Motor neuron (in vitro differentiated cells): ENCODE measurements at regions not wholly inside any gene's neighbourhood (a gene's known extent, or its start where the extent isn't known, plus 50 kb on each side); places are given as distances from the start of the nearest gene placed in this dataset.

ENCODE experiments used
- ATAC-seq, 8 experiments: fragments of 200-7000 bp; cut with Tn5 transposase; replicated peaks in 6 of 8; 2 replicates each; pipeline ENCODE4 v1.8.0; 2021; ENCODE audit warnings: mild to moderate bottlenecking in 8 of 8, moderate library complexity in 8 of 8
- H3K27ac ChIP-seq, 2 donors: fragments of 250-450 bp; sonication (Bioruptor Pico); 2 replicates each; pipeline ENCODE4 v1.9.0; 2021; ENCODE audit warnings: antibody characterized with exemption in 2 of 2, mild to moderate bottlenecking in 2 of 2, moderate library complexity in 1 of 2
- H3K4me1 ChIP-seq, 2 donors: fragments of 250-450 bp; sonication (Bioruptor Pico); replicated peaks in 1 of 2; 2 replicates each; pipeline ENCODE4 v1.6.1; 2021; ENCODE audit warnings: antibody characterized with exemption in 2 of 2, mild to moderate bottlenecking in 2 of 2, moderate library complexity in 1 of 2
- H3K4me3 ChIP-seq, 5 donors: fragments of 250-450 bp; sonication (Bioruptor Pico); 2 replicates each; pipeline ENCODE4 v1.9.0; 2021; ENCODE audit warnings: antibody characterized with exemption in 5 of 5, mild to moderate bottlenecking in 5 of 5, moderate library complexity in 4 of 5
- WGBS, 10 experiments: fragments of 450-650 bp; shearing (Covaris generic); methylation state at CpG; one replicate each; pipeline ENCODE4 v1.0.0; 2022; 5-methylcytosine and 5-hydroxymethylcytosine counted together
- in situ Hi-C, 9 experiments: fragments of 400-800 bp; cut with MboI; loops; one replicate each; pipeline ENCODE4 v1.15.0; 2021; ENCODE audit warnings: low sequenced_read_pairs in 9 of 9, low pct_unique_long_range_greater_than_20kb in 2 of 9; ENCODE audit not compliant: unreplicated experiment in 9 of 9

DNA sequence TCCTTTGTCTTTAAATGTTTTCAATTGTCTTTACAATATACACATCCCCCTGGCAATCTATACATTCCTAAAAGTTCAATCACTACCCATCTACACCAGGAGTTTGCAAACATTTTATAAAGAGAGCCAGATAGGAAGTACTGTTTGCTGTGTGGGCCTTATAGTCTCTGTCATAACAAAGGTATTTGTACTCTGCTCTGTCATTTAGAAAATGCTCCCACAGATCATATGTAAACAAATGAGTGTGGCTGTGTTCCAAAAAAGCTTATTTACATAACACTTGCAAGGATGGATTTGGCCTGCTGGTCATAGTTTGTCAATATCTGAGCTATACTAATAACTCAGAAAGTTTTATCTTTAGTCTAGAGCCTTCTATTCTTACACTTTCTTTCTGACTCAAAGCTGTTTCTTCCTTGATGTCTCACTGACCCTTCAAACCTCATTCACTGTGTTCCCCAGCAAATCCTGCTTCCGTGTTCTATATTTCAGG lies 511.9 kb downstream of the GBE1 start:
- WGBS, 10 experiments, result 45 to 100% (median 91%) methylated on average over 1 of the region's 1 CpG; no CpG with 5 or more reads in 2 of the 10 experiments
- in situ Hi-C loops, result no loop called here
- no peak overlapping the region for H3K4me3 ChIP-seq
- no peaks in the 10 kb centered on the region for H3K4me1 ChIP-seq
- H3K27ac ChIP-seq, result no peak overlapping the region
- peak in 4 of 8 experiments; percentile 27 to 86 (median 72) for ATAC-seq

- in situ Hi-C loops, result no loop called here
These were observed 515.9 kb downstream of the GBE1 start for GRCh38 chr3:81245501-81245900.

DNA sequence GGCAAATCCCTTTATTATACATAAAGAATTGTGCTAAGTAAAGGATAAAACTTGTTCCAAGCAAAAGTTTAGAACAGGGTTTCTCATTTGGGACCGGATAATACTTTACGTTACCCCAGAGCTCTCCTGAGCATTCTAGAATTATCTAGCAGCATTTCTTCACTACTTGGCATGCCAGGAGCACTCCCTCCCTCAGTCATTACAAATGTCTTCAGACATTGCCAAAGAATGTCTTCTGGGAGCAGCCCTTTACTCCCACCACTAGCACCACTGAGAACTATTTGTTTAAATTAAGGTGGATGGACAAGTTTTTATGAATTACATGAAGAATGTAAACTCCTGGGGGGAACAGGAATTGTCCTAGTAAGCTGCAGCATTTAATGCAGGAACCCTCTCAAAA lies 516.4 kb downstream of the GBE1 start:
- ATAC-seq, result no peak
- peaks cover 0 to 7% of the 10 kb centered on the region in 2 donors for H3K4me1 ChIP-seq
- in situ Hi-C loops, result no loop called here
- no peak overlapping the region for H3K4me3 ChIP-seq
- 7 to 100% (median 94%) methylated on average over 2 of the region's 2 CpGs; no CpG with 5 or more reads in 3 of the 10 experiments for WGBS, 10 experiments
- no peak overlapping the region for H3K27ac ChIP-seq

More at GRCh38 chr3:81245501-81245900, 515.9 kb downstream of the GBE1 start:
- Histone ChIP-seq H3K4me1 (peaks cover 0 to 7% of the 10 kb centered on the region in 2 donors), H3K27ac (no peak overlapping the region), H3K4me3 (no peak overlapping the region)
- whole genome bisulfite sequencing, 10 experiments, result 0 to 93% (median 82%) methylated on average over 1 to 3 of the region's 3 CpGs; no CpG with 5 or more reads in 2 of the 10 experiments
- no peak for ATAC-seq

- H3K27ac ChIP-seq, result no peak overlapping the region
- no peak for ATAC-seq
- in situ Hi-C loops, result no loop called here
- no peak overlapping the region for H3K4me3 ChIP-seq
- WGBS, 10 experiments, result 67 to 100% (median 80%) methylated on average over 1 to 3 of the region's 3 CpGs; no CpG with 5 or more reads in 5 of the 10 experiments
- H3K4me1 ChIP-seq, result peaks cover 0 to 7% of the 10 kb centered on the region in 2 donors
These were observed 517.2 kb downstream of the GBE1 start for GRCh38 chr3:81244231-81244630.

GRCh38 chr3:81242871-81243270 lies 518.6 kb downstream of the GBE1 start:
- H3K4me1 ChIP-seq, result peaks cover 0 to 10% of the 10 kb centered on the region in 2 donors
- no peak overlapping the region for H3K27ac ChIP-seq
- in situ Hi-C loops, result no loop called here
- H3K4me3 ChIP-seq, result no peak overlapping the region
- 0 to 100% (median 73%) methylated on average over 1 of the region's 1 CpG; no CpG with 5 or more reads in 1 of the 10 experiments for WGBS, 10 experiments
- peak in 3 of 8 experiments; percentile 38 to 79 (median 64) for ATAC-seq

GRCh38 chr3:81237181-81237580 lies 524.3 kb downstream of the GBE1 start:
- no peak for ATAC-seq
- 0 to 100% (median 13%) methylated on average over 1 of the region's 1 CpG; no CpG with 5 or more reads in 3 of the 10 experiments for WGBS, 10 experiments
- no peak overlapping the region for H3K4me3 ChIP-seq
- no peak overlapping the region for H3K27ac ChIP-seq
- in situ Hi-C loops, result no loop called here
- peaks cover 0 to 9% of the 10 kb centered on the region in 2 donors for H3K4me1 ChIP-seq

DNA sequence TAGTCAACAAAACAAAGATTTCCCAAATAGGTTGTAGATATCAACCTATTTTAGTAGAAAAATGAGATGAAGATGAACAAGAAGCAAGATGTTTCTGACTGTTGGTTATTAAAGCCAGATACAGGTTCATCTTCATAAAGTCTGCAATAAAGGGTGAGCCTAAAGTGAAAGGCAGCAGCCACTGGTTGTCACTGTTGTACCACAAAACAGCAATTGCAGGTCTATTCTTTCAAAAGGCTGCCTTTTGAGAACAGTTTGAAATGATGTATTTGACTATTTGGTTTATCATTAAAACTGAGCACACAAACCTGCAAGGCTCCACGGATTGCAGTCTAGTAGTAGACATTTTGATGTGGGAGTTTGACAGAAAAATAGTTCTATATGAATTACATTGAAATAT lies 543.4 kb downstream of the GBE1 start:
- Histone ChIP-seq H3K4me3 (no peak overlapping the region), H3K27ac (no peak overlapping the region), H3K4me1 (peaks cover 0 to 17% of the 10 kb centered on the region in 2 donors)
- peak in 7 of 8 experiments; percentile 18 to 79 (median 68) for ATAC-seq
- in situ Hi-C loops, result no loop called here
- WGBS, 10 experiments, result 0 to 20% (median 0%) methylated on average over 1 of the region's 1 CpG; no CpG with 5 or more reads in 3 of the 10 experiments

DNA sequence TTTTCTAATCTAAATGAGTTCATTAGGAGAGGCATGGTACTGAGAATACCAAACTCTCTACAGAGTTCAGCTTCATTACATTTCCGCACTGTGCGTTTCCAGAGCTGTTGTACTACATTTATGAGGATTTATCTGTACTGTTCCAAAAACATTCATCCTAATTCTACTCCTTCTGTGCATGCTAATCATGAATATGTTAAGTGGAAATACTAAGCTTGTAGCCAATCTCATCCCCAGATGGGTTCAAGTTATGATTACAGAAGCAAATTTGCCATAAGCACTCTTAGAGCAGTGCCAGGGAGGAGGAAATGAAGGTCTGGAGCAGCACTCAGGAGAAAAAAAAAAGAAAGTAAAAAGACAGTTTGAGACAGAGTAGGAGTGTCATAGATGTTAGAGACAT lies 544.3 kb downstream of the GBE1 start:
- WGBS, 10 experiments, result 89 to 100% (median 100%) methylated on average over 1 to 2 of the region's 2 CpGs; no CpG with 5 or more reads in 2 of the 10 experiments
- in situ Hi-C loops, result no loop called here
- no peak overlapping the region for H3K4me3 ChIP-seq

DNA sequence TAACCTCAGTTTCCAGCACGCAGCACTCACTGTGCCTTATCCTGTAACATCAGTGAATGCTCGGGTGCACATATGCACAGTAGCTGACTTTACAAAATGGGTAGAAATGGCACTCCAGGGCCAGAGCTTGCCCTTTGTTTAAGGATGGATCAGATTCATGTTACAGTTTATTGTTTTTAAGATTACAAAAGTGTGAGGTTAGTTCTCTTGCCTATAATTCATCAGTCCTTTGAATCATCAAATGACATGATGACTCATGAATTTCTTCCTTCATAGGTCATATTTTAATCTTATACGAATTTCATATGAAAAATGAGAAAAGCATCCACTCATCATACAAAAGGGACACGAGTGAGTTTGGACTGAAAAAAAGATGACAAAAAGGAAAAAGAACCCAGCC lies 545.3 kb downstream of the GBE1 start:
- 0 to 76% (median 33%) methylated on average over 1 to 4 of the region's 4 CpGs; no CpG with 5 or more reads in 1 of the 10 experiments for WGBS, 10 experiments
- in situ Hi-C loops, result no loop called here
- ATAC-seq, result peak in 5 of 8 experiments; percentile 29 to 61 (median 41)
- no peak overlapping the region for H3K4me3 ChIP-seq
- no peak overlapping the region for H3K27ac ChIP-seq
- peaks cover 0 to 17% of the 10 kb centered on the region in 2 donors for H3K4me1 ChIP-seq

More for the DNA sequence above, 544.3 kb downstream of the GBE1 start:
- H3K4me1 ChIP-seq, result peaks cover 0 to 17% of the 10 kb centered on the region in 2 donors
- no peak overlapping the region for H3K27ac ChIP-seq
- no peak for ATAC-seq

DNA sequence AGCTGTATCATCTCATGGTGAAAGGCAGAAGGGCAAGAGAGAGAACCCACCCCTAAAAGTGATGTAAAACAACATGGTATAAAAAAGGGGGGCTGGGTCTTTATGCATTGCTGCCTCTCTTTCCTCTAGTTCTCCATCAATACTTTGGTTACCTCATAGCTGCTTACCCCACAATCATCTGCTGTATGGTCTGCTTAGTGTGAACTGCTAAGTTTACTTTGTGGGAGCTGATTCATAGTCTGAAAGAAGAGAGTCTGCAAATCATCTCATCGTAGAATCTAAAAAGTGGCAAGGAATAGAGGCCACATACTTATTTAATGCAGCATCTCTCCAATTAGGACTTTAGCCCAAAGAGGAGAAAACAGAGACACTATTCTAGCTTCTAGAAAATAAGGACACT lies 546.8 kb downstream of the GBE1 start:
- WGBS, 10 experiments, result 0 to 100% (median 71%) methylated on average over 1 of the region's 1 CpG; no CpG with 5 or more reads in 5 of the 10 experiments
- Histone ChIP-seq H3K27ac (no peak overlapping the region), H3K4me1 (peaks cover 0 to 17% of the 10 kb centered on the region in 2 donors), H3K4me3 (no peak overlapping the region)
- in situ Hi-C loops, result no loop called here
- no peak for ATAC-seq

DNA sequence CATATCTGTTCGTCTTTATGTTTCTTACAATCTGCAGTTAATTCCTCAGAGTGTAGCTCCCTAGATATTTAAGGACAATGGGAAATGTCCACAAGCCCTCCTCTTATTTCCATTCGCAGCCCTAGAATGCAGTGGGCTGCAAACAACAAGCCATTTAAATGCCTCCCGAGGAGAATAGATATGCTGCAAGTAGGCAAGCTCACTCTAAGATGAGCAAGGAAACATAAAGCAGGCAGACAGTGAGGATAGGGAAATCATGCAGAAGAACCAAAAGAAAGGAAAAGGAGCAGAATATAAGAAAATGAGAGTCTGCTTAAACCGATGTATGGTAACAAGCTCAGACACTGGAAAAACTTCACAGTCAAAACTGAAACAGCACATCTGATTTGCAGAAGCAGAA lies 561.9 kb downstream of the GBE1 start:
- 0 to 43% (median 17%) methylated on average over 1 to 4 of the region's 4 CpGs for WGBS, 10 experiments
- Histone ChIP-seq H3K4me1 (peaks cover 12 to 16% of the 10 kb centered on the region in 2 donors), H3K27ac (no peak overlapping the region), H3K4me3 (no peak overlapping the region)
- in situ Hi-C loops, result no loop called here
- ATAC-seq, result peak in 5 of 8 experiments; percentile 48 to 61 (median 56)

DNA sequence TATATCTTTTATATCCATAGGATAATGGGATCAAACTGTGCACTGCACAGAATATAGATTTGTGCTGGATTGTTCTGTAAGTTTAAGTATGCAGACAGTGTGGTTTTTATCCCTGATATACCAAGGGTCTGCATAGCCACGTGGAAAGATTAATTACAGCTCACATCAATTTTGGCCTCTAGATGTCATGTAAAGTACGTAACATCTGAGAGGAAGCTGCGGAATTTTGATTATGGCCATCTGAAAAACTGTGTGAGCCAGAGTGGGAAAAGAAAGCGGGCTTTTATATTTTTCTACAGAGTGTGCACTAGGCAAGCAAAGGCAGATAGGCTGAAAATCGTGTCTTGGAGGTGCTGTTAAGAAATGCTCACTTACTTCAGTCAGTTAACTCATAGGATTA lies 562.7 kb downstream of the GBE1 start:
- WGBS, 10 experiments, result 7 to 71% (median 29%) methylated on average over 1 to 4 of the region's 5 CpGs; no CpG with 5 or more reads in 2 of the 10 experiments
- H3K27ac ChIP-seq, result no peak overlapping the region
- peaks cover 12 to 16% of the 10 kb centered on the region in 2 donors for H3K4me1 ChIP-seq
- no peak overlapping the region for H3K4me3 ChIP-seq
- ATAC-seq, result peak in 4 of 8 experiments; percentile 24 to 65 (median 42)
- in situ Hi-C loops, result no loop called here

GRCh38 chr3:81198216-81198615 lies 563.2 kb downstream of the GBE1 start:
- no peak overlapping the region for H3K4me3 ChIP-seq
- ATAC-seq, result no peak
- 4 to 100% (median 83%) methylated on average over 1 to 3 of the region's 3 CpGs; no CpG with 5 or more reads in 1 of the 10 experiments for WGBS, 10 experiments
- in situ Hi-C loops, result no loop called here
- H3K4me1 ChIP-seq, result peaks cover 12 to 16% of the 10 kb centered on the region in 2 donors
- H3K27ac ChIP-seq, result no peak overlapping the region

GRCh38 chr3:81197386-81197785 lies 564.1 kb downstream of the GBE1 start:
- Histone ChIP-seq H3K4me3 (no peak overlapping the region), H3K4me1 (peaks cover 12 to 16% of the 10 kb centered on the region in 2 donors), H3K27ac (no peak overlapping the region)
- ATAC-seq, result peak in 1 of 8 experiments; percentile 76
- in situ Hi-C loops, result no loop called here
- 0 to 100% (median 71%) methylated on average over 1 to 3 of the region's 3 CpGs; no CpG with 5 or more reads in 3 of the 10 experiments for WGBS, 10 experiments
